ENCODE measurements at regions not wholly inside any gene's neighbourhood (a gene's known extent, or its start where the extent isn't known, plus 50 kb on each side); places are given as distances from the start of the nearest gene placed in this dataset.

DNA sequence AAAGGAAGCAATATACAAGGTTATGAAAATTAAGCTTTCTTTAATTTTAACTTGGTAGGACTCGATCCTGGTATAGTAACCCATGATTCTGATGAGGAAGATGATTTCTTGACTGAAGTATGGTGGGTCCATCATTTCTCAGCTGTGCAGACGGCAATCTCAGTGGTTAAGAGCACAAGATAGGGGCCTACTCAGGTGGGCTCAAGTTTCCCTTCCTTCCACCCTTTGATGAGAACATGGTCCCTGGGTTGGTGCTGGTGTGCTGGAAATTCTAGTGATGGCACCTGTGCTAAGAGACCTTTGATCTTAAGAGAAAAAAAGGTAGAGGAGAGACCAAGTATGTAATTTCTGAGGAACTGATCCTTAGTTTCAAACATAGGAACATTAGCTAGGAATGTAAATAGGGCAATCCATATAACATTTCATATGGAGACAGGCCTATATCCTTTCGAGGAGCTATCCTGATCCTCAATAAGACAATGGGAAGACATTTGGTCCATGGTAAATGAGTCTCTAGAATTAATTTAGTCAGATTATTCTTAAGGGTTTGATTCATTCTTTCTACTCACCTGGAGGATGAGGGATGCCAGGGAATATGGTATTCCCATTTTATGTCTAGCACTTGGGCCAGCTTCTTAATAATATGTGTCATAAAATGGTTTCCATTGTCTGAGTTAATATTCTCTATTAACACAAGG lies 104.5 kb upstream of the NECTIN3 start:
- DNase-seq: no peak
- Histone ChIP-seq H3K27ac (ENCODE audit: insufficient read depth in 1 of 2, low read depth in 1 of 2, low read length in 2 of 2, poor library complexity in 1 of 2, severe bottlenecking in 2 of 2) (no peak overlapping the region), H3K9me3 (ENCODE audit: control extremely low read depth in 1 of 5, control insufficient read depth in 4 of 5, insufficient read depth in 2 of 5, low read depth in 1 of 5, low read length in 4 of 5) (peaks cover 0 to 3% (median 0%) of the 10 kb centered on the region in 5 experiments), H3K27me3 (replicated peaks in 2 of 5; ENCODE audit: control insufficient read depth in 4 of 5, insufficient read depth in 5 of 5, low read length in 4 of 5) (no peaks in the 10 kb centered on the region), H3K4me3 (ENCODE audit: control insufficient read depth in 1 of 7, extremely low read depth in 1 of 7, insufficient read depth in 4 of 7, low read depth in 2 of 7, low read length in 6 of 7) (no peak overlapping the region), H3K4me1 (ENCODE audit: control extremely low read depth in 1 of 4, control insufficient read depth in 4 of 4, insufficient read depth in 4 of 4, low read length in 3 of 4) (no peaks in the 10 kb centered on the region), H3K36me3 (ENCODE audit: control insufficient read depth in 4 of 4, insufficient read depth in 4 of 4, low read length in 3 of 4) (no peaks in the 10 kb centered on the region)
- ChIA-PET POLR2A (no interaction called here), CTCF (no interaction called here)
- WGBS (ENCODE audit: insufficient coverage): 100% methylated on average over 1 of the region's 3 CpGs

DNA sequence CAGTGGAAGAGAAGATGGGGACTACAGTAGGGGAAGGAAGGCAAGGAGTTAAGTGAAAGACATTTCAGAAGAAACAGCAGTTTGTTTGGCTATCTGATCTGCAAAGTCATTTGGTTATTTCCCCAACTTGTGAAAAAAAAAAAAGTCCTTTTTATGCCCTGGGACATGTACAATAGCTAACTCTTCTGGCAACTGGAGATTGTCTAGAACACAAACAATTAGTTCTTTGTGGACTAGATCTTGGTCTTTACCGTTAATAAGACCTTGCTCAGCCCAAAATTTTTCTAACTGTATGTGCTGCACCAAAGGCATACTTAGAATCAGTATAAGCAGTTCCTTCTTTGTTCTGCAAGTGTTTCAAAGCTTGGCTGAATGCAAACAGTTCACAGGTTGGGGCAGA lies 103.5 kb upstream of the NECTIN3 start:
- CTCF ChIA-PET: interaction anchor here (0.6 kb wide), 1 partner anchor 193 kb away, joined by 3 read pairs; no protein-coding TSS in a partner anchor

DNA sequence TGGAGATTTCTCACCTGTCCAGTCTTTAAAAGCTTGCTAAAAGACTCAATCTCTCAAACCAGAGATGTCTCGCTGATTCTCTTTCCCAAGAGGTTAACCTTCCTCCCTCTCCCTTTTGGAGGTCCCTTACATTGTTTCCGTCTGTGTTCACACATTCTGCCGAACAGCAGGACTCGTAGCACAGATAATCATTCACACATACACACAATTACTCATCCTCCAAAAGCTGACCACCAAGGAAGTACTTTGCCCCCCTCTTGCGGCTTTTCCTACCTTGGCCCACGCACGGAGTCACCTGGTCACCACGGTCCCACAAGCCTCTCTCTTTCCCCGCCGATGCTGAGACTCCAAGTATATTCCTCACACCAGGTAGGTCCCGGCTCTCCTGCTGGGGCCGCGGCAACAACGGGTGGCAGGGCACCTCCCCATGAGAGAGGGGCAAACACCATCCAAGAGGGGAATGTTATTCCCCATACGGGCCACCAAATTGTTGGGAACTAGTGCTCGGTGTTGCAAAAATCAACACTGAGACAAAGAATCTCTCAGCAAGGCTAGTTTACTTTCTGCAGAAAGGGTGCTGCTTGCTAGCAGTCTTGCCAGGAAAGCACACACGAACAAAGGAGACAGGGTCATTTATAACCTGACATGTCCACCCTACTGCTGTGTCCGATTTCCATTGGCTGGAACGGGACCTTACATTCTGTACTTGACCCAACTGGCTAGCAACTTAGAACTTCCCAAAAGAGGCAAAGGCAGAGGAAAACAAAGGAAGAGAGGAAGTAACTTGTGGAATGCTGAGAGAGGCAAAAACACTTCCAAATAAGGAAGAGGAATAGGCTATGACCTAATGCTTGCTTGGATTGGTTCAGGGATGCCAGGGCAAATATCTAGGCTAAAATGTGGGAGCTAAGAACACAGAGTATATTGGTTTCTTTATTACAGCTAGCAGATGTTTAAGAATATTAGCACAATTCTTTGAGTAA lies 102.1 kb upstream of the NECTIN3 start:
- Histone ChIP-seq H3K4me1 (ENCODE audit: control extremely low read depth in 1 of 4, control insufficient read depth in 4 of 4, insufficient read depth in 4 of 4, low read length in 3 of 4) (no peaks in the 10 kb centered on the region), H3K9me3 (ENCODE audit: control extremely low read depth in 1 of 5, control insufficient read depth in 4 of 5, insufficient read depth in 2 of 5, low read depth in 1 of 5, low read length in 4 of 5) (peaks cover 0 to 3% (median 0%) of the 10 kb centered on the region in 5 experiments), H3K27me3 (replicated peaks in 2 of 5; ENCODE audit: control insufficient read depth in 4 of 5, insufficient read depth in 5 of 5, low read length in 4 of 5) (no peaks in the 10 kb centered on the region), H3K36me3 (ENCODE audit: control insufficient read depth in 4 of 4, insufficient read depth in 4 of 4, low read length in 3 of 4) (no peaks in the 10 kb centered on the region), H3K27ac (ENCODE audit: insufficient read depth in 1 of 2, low read depth in 1 of 2, low read length in 2 of 2, poor library complexity in 1 of 2, severe bottlenecking in 2 of 2) (no peak overlapping the region), H3K4me3 (ENCODE audit: control insufficient read depth in 1 of 7, extremely low read depth in 1 of 7, insufficient read depth in 4 of 7, low read depth in 2 of 7, low read length in 6 of 7) (no peak overlapping the region)
- ChIA-PET CTCF (no interaction called here), POLR2A (no interaction called here)
- DNase-seq: no peak
- 94% methylated on average over 19 of the region's 19 CpGs for WGBS (ENCODE audit: insufficient coverage)

More for the DNA sequence above, 103.5 kb upstream of the NECTIN3 start:
- Histone ChIP-seq H3K27ac (ENCODE audit: insufficient read depth in 1 of 2, low read depth in 1 of 2, low read length in 2 of 2, poor library complexity in 1 of 2, severe bottlenecking in 2 of 2) (no peak overlapping the region), H3K36me3 (ENCODE audit: control insufficient read depth in 4 of 4, insufficient read depth in 4 of 4, low read length in 3 of 4) (no peaks in the 10 kb centered on the region), H3K27me3 (replicated peaks in 2 of 5; ENCODE audit: control insufficient read depth in 4 of 5, insufficient read depth in 5 of 5, low read length in 4 of 5) (no peaks in the 10 kb centered on the region), H3K4me3 (ENCODE audit: control insufficient read depth in 1 of 7, extremely low read depth in 1 of 7, insufficient read depth in 4 of 7, low read depth in 2 of 7, low read length in 6 of 7) (no peak overlapping the region), H3K9me3 (ENCODE audit: control extremely low read depth in 1 of 5, control insufficient read depth in 4 of 5, insufficient read depth in 2 of 5, low read depth in 1 of 5, low read length in 4 of 5) (peaks cover 0 to 3% (median 0%) of the 10 kb centered on the region in 5 experiments), H3K4me1 (ENCODE audit: control extremely low read depth in 1 of 4, control insufficient read depth in 4 of 4, insufficient read depth in 4 of 4, low read length in 3 of 4) (no peaks in the 10 kb centered on the region)
- WGBS (ENCODE audit: insufficient coverage): 88% methylated on average over 1 of the region's 1 CpG
- DNase-seq: no peak
- POLR2A ChIA-PET: no interaction called here

DNA sequence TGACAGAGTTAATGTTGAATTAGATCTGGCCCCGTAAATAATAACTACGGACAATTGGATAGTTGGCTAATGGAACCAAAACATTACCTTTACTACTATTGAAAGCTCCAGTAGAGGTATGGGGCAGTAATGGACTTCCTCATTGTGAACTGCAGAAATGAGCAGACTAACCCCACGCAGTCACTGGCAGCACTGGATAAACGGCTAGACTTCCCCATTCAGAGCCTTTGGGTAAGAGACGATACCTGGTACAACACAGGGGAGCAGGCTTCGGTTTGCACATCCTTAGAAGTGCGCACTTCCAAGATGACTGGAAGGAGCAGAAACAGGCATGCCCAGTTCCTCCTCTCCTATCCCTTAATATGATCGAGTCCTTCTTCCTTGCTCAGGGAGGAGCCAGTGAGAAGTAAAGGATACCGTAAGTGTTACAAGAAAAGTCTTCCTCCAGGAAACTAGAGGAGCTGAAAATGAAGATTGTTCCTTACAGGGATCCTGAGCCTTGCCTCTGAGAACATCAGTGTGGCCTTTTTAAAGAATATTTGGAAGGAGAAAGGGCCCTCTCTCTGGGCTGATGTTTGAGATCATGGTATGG lies 100.5 kb upstream of the NECTIN3 start:
- ChIA-PET POLR2A (no interaction called here), CTCF (no interaction called here)
- WGBS (ENCODE audit: insufficient coverage): 89% methylated on average over 9 of the region's 9 CpGs

DNA sequence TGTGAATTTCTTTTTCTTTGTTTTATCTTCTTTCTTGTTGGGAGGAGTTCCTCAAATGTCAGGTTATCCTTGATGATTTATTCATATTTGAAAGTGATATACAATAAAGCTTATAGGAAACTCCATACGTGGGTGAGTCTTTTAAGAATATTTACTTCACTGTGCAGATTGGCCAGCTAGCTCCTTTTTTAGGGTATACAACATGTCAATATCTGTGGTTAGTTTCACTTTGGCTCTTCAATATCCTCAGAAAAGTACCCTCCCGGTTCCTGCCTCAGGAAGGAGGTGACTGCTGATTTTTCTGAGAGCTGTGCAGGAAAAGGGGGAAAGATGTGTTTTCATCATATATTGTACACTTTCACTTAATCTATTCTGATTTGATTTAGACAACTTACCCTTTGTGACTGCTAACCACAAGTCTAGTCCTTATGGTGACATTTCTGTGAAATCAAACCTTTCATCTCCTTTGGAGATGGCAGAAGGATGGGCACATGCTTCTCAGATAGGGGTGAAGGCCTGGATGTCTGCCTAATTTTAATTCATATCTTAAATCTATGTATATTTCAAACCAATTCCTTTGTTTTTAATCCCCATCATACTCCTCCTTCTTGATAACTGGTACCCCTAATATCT lies 98.2 kb upstream of the NECTIN3 start:
- ChIA-PET POLR2A (no interaction called here), CTCF (no interaction called here)
- Histone ChIP-seq H3K36me3 (ENCODE audit: control insufficient read depth in 4 of 4, insufficient read depth in 4 of 4, low read length in 3 of 4) (no peaks in the 10 kb centered on the region), H3K27ac (ENCODE audit: insufficient read depth in 1 of 2, low read depth in 1 of 2, low read length in 2 of 2, poor library complexity in 1 of 2, severe bottlenecking in 2 of 2) (no peak overlapping the region), H3K4me1 (ENCODE audit: control extremely low read depth in 1 of 4, control insufficient read depth in 4 of 4, insufficient read depth in 4 of 4, low read length in 3 of 4) (no peaks in the 10 kb centered on the region), H3K27me3 (replicated peaks in 2 of 5; ENCODE audit: control insufficient read depth in 4 of 5, insufficient read depth in 5 of 5, low read length in 4 of 5) (no peaks in the 10 kb centered on the region), H3K4me3 (ENCODE audit: control insufficient read depth in 1 of 7, extremely low read depth in 1 of 7, insufficient read depth in 4 of 7, low read depth in 2 of 7, low read length in 6 of 7) (no peak overlapping the region), H3K9me3 (ENCODE audit: control extremely low read depth in 1 of 5, control insufficient read depth in 4 of 5, insufficient read depth in 2 of 5, low read depth in 1 of 5, low read length in 4 of 5) (peaks cover 0 to 3% (median 0%) of the 10 kb centered on the region in 5 experiments)
- no peak for DNase-seq
- WGBS (ENCODE audit: insufficient coverage): no CpG with 5 or more reads among the region's 2 CpGs

More for the DNA sequence above, 100.5 kb upstream of the NECTIN3 start:
- no peaks in the 10 kb centered on the region for H3K27me3 ChIP-seq (replicated peaks in 2 of 5; ENCODE audit: control insufficient read depth in 4 of 5, insufficient read depth in 5 of 5, low read length in 4 of 5)
- DNase-seq: no peak
- H3K9me3 ChIP-seq (ENCODE audit: control extremely low read depth in 1 of 5, control insufficient read depth in 4 of 5, insufficient read depth in 2 of 5, low read depth in 1 of 5, low read length in 4 of 5): peaks cover 0 to 3% (median 0%) of the 10 kb centered on the region in 5 experiments
- no peaks in the 10 kb centered on the region for H3K36me3 ChIP-seq (ENCODE audit: control insufficient read depth in 4 of 4, insufficient read depth in 4 of 4, low read length in 3 of 4)
- H3K4me1 ChIP-seq (ENCODE audit: control extremely low read depth in 1 of 4, control insufficient read depth in 4 of 4, insufficient read depth in 4 of 4, low read length in 3 of 4): no peaks in the 10 kb centered on the region
- H3K4me3 ChIP-seq (ENCODE audit: control insufficient read depth in 1 of 7, extremely low read depth in 1 of 7, insufficient read depth in 4 of 7, low read depth in 2 of 7, low read length in 6 of 7): no peak overlapping the region
- no peak overlapping the region for H3K27ac ChIP-seq (ENCODE audit: insufficient read depth in 1 of 2, low read depth in 1 of 2, low read length in 2 of 2, poor library complexity in 1 of 2, severe bottlenecking in 2 of 2)

DNA sequence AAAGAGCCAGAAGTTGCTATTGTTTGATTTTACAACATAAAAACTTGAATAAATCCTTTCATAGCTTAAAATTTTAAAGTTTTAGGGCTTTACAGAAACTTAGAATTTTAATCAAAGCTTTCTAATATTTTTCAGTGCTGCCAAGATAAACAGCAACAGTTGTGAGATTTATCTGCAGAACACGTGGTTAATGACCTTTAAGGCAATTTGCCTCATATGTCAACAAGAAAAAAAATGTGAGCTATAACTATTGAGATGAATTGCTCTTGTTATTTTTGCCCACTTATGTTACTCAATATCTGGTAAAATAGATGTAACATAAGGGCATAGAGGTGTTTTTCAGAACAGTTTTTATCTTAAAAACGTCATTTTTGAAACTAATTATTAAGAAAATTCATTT lies 96.7 kb upstream of the NECTIN3 start:
- ChIA-PET POLR2A (no interaction called here), CTCF (no interaction called here)
- DNase-seq: no peak
- no peak overlapping the region for H3K4me3 ChIP-seq (ENCODE audit: control insufficient read depth in 1 of 7, extremely low read depth in 1 of 7, insufficient read depth in 4 of 7, low read depth in 2 of 7, low read length in 6 of 7)
- H3K36me3 ChIP-seq (ENCODE audit: control insufficient read depth in 4 of 4, insufficient read depth in 4 of 4, low read length in 3 of 4): no peaks in the 10 kb centered on the region
- no peaks in the 10 kb centered on the region for H3K27me3 ChIP-seq (replicated peaks in 2 of 5; ENCODE audit: control insufficient read depth in 4 of 5, insufficient read depth in 5 of 5, low read length in 4 of 5)
- no peaks in the 10 kb centered on the region for H3K4me1 ChIP-seq (ENCODE audit: control extremely low read depth in 1 of 4, control insufficient read depth in 4 of 4, insufficient read depth in 4 of 4, low read length in 3 of 4)
- H3K9me3 ChIP-seq (ENCODE audit: control extremely low read depth in 1 of 5, control insufficient read depth in 4 of 5, insufficient read depth in 2 of 5, low read depth in 1 of 5, low read length in 4 of 5): peaks cover 0 to 3% (median 0%) of the 10 kb centered on the region in 5 experiments
- no peak overlapping the region for H3K27ac ChIP-seq (ENCODE audit: insufficient read depth in 1 of 2, low read depth in 1 of 2, low read length in 2 of 2, poor library complexity in 1 of 2, severe bottlenecking in 2 of 2)
- WGBS (ENCODE audit: insufficient coverage): 100% methylated on average over 1 of the region's 2 CpGs

Measured in common myeloid progenitor, CD34-positive (primary cell).